Transverse colon (tissue), 1 donor: ENCODE measurements at regions not wholly inside any gene's neighbourhood (a gene's known extent, or its start where the extent isn't known, plus 50 kb on each side); places are given as distances from the start of the nearest gene placed in this dataset.

Source experiments
- EP300 ChIP-seq: sonication (generic); formaldehyde crosslinking; IDR thresholded peaks from one replicate; pipeline ENCODE4 v1.6.1; 2017; ENCODE audit warnings: antibody characterized with exemption, low read depth
- POLR2A ChIP-seq: fragments of 450-650 bp; IDR thresholded peaks from one replicate; pipeline ENCODE4 v1.6.1; 2016; ENCODE audit warnings: antibody characterized with exemption, mild to moderate bottlenecking, moderate library complexity

DNA sequence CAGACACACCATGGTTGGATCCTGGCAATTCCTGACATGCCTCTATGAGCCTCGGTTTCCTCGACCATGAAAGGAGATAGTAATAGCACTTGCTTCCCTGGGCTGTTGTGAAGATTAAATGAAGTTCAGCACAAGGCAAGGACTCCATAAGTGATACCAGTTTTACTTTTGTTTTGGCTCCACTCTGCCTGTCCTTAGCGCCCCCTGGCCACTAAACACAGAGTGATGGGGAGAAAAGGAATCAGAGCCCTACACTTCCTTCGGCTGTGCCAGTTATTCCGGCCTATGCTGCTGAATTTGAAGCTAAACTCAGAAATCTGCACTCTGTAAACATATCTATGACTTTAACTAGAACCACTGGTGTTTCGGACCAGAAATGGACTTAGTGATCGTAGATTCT, 173.8 kb downstream of the C12orf75 start:
- no peak for TF ChIP-seq POLR2A
- no peak for TF ChIP-seq EP300
